ENCODE measurements at regions not wholly inside any gene's neighbourhood (a gene's known extent, or its start where the extent isn't known, plus 50 kb on each side); places are given as distances from the start of the nearest gene placed in this dataset.
A peak's percentile ranks its signal among the peaks of the same experiment; 100 is the strongest.
"Not testable (repeated sequence)": the region's sequence is repeated elsewhere in the genome, so short reads cannot be mapped to it uniquely, and the experiment has no call there.

DNA sequence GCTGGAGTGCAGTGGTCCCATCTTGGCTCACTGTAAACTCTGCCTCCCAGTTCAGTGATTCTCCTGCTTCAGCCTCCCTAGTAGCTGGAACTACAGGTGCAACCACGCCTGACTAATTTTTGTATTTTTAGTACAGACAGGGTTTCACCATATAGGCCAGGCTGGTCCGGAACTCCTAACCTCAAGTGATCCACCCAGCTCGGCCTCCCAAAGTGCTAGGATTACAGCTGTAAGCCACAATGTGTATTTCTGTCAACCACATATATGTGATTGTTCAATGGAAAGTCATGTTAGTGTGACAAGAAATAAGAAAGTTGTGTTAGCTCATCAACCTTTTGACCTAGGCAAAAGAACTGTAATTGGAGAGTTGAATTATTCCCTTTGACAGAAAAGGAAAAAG, 677.1 kb upstream of the CHD1 start:
- DNase-seq (ENCODE audit: low read depth in 2 of 2): no peak
- TF ChIP-seq, protein P1, sequence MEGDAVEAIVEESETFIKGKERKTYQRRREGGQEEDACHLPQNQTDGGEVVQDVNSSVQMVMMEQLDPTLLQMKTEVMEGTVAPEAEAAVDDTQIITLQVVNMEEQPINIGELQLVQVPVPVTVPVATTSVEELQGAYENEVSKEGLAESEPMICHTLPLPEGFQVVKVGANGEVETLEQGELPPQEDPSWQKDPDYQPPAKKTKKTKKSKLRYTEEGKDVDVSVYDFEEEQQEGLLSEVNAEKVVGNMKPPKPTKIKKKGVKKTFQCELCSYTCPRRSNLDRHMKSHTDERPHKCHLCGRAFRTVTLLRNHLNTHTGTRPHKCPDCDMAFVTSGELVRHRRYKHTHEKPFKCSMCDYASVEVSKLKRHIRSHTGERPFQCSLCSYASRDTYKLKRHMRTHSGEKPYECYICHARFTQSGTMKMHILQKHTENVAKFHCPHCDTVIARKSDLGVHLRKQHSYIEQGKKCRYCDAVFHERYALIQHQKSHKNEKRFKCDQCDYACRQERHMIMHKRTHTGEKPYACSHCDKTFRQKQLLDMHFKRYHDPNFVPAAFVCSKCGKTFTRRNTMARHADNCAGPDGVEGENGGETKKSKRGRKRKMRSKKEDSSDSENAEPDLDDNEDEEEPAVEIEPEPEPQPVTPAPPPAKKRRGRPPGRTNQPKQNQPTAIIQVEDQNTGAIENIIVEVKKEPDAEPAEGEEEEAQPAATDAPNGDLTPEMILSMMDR (IDR thresholded peaks at IDR 0.05; ENCODE audit: low read depth, low read length): no peak
- H3K4me3 ChIP-seq (replicated peaks in 1 of 2; ENCODE audit: low read depth in 2 of 2, low read length in 2 of 2): no peak overlapping the region

DNA sequence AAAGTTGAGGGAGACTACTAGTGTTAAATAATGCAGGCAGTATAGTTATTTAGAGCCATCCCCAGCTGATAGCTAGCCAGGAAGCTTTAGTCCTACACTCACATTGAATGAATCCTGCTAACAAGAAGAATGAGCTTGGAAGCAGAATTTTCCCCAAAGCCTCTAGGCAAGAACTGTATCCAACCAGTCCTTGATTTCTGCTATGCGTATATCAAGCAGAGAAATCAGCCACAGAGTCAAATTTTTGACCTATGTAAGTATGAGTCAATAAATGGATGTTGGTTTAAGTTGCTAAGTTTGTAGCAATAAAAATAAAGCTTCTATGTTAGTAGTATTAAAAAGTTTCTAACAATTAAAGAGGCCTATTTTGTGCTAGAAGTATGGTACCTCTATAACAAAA, 672.1 kb upstream of the CHD1 start:
- peak in 1 of 2 donors; percentile 1 for DNase-seq (ENCODE audit: low read depth in 2 of 2)
- TF ChIP-seq, protein P1 (IDR thresholded peaks at IDR 0.05; ENCODE audit: low read depth, low read length): no peak
- no peak overlapping the region for H3K4me3 ChIP-seq (replicated peaks in 1 of 2; ENCODE audit: low read depth in 2 of 2, low read length in 2 of 2)

DNA sequence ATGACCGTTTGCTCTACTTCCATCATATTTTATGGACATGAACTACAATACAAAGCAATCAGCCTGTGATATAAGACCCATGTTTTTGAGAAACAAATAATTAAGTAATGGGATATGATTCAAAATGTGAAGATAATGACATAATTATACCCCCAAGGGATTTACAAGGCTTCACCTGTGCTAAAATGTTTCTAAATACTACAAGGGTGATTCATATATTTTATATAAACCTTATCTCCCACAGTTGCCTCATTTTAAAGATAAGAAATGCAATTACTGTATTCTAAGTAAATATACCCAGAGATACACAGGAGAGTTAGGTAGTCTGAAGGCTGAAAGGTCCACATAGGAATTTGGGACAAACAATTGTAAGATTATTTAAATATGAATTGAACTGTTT, 662.0 kb upstream of the CHD1 start:
- TF ChIP-seq, protein P1 (IDR thresholded peaks at IDR 0.05; ENCODE audit: low read depth, low read length): no peak
- H3K4me3 ChIP-seq (replicated peaks in 1 of 2; ENCODE audit: low read depth in 2 of 2, low read length in 2 of 2): no peak overlapping the region
- DNase-seq (ENCODE audit: low read depth in 2 of 2): no peak

DNA sequence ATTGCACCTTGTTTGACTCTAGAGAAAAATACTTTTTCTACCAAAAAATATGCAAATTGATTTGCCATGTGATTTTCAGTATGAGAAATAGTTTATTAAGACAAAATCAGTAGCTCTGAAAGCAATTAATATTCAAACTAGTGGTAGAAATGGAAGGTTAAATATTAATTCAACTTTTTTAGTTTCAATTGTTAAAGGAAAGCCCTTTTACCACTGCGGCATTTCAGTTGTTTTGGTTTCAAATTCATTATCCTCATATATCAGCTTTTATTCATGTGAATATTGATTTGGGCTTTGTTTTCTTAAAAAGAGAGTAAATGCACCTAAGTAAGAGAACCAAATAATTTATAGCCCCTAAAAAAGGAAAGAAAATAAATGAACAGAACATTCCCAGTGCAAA, 660.6 kb upstream of the CHD1 start:
- no peak overlapping the region for H3K4me3 ChIP-seq (replicated peaks in 1 of 2; ENCODE audit: low read depth in 2 of 2, low read length in 2 of 2)
- no peak for DNase-seq (ENCODE audit: low read depth in 2 of 2)
- TF ChIP-seq, protein P1 (IDR thresholded peaks at IDR 0.05; ENCODE audit: low read depth, low read length): no peak

DNA sequence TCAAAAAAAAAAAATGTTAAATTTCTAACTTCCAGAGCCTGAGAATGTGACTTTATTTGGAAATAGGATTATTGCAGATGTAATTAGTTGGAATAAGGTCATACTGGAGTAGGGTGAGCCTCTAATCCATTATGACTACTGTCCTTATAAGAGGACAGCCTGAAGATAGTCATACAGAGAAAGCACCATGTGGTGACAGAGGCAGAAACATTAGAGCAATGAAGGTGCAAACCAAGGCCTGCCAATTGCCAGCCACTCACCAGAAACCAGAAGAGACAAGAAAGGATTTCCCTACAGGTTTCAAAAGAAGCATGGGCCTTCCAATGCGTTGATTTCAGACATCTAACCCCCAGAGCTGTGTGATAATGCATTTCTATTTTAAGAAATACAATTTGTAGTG, 659.2 kb upstream of the CHD1 start:
- TF ChIP-seq, protein P1 (IDR thresholded peaks at IDR 0.05; ENCODE audit: low read depth, low read length): no peak
- H3K4me3 ChIP-seq (replicated peaks in 1 of 2; ENCODE audit: low read depth in 2 of 2, low read length in 2 of 2): no peak overlapping the region
- no peak for DNase-seq (ENCODE audit: low read depth in 2 of 2)

DNA sequence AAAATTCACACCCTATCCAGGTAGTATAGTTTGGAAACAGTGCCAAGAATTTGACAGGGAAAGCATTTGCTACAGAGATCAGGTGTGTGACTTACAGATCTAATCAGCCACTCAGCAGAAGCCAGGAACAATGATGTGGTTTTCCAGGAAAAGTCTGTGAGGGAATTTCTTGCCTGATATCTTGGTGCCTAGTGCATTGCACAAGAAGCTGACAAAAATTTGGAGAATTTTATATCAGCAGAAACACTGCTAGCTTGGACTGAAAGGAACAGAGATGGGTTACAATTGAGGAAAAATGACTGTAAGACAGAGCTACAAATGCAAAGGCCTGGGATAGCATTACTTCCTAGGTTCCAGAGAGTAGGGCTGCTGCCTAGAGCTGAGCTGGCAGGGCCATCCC, 658.1 kb upstream of the CHD1 start:
- TF ChIP-seq, protein P1 (IDR thresholded peaks at IDR 0.05; ENCODE audit: low read depth, low read length): no peak
- DNase-seq (ENCODE audit: low read depth in 2 of 2): no peak
- no peak overlapping the region for H3K4me3 ChIP-seq (replicated peaks in 1 of 2; ENCODE audit: low read depth in 2 of 2, low read length in 2 of 2)

DNA sequence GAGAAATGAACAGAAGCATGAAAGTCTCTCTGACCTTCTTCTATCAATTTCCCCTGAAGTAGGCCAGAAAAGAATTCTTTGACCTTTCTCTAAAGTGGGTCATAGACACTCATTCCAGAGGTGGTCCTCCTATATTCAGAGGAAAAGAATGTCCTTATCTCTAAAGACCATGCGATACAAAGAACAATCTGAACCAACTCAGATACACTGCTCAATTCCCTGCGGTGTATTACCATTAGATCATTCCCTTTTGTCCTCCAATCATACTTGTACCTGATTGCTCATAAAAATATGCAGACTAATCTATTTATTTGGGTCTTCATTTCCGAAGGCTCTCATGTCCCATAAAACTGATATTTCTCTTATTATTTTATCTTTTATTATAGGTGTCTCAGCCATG, 652.4 kb upstream of the CHD1 start:
- H3K4me3 ChIP-seq (replicated peaks in 1 of 2; ENCODE audit: low read depth in 2 of 2, low read length in 2 of 2); DNase-seq (ENCODE audit: low read depth in 2 of 2): not testable (repeated sequence)

DNA sequence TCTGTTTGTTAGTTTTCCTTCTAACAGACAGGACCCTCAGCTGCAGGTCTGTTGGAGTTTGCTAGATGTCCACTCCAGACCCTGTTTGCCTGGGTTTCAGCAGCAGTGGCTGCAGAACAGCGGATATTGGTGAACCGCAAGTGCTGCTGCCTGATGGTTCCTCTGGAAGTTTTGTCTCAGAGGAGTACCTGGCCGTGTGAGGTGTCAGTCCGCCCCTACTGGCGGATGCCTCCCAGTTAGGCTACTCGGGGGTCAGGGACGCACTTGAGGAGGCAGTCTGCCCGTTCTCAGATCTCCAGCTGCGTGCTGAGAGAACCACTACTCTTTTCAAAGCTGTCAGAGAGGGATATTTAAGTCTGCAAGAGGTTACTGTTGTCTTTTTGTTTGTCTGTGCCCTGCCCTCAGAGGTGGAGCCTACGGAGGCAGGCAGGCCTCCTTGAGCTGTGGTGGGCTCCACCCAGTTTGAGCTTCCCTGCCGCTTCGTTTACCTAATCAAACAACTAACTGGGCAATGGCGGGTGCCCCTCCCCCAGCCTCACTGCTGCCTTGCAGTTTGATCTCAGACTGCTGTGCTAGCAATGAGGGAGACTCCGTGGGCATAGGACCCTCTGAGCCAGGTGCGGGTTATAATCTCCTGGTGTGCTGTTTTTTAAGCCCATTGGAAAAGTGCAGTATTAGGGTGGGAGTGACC, 634.3 kb upstream of the CHD1 start:
- not testable (repeated sequence) for DNase-seq (ENCODE audit: low read depth in 2 of 2); H3K4me3 ChIP-seq (replicated peaks in 1 of 2; ENCODE audit: low read depth in 2 of 2, low read length in 2 of 2)

Measured in cardiac fibroblast (primary cell).